NCI-H187 treated with DMSO at 0.1 percent for 48 hours (cell line): ENCODE measurements at regions not wholly inside any gene's neighbourhood (a gene's known extent, or its start where the extent isn't known, plus 50 kb on each side); places are given as distances from the start of the nearest gene placed in this dataset.

ENCODE experiments used
- DNase-seq: peaks from one replicate; lab custom pipeline; 2025; lab: John Stamatoyannopoulos, UW

DNA sequence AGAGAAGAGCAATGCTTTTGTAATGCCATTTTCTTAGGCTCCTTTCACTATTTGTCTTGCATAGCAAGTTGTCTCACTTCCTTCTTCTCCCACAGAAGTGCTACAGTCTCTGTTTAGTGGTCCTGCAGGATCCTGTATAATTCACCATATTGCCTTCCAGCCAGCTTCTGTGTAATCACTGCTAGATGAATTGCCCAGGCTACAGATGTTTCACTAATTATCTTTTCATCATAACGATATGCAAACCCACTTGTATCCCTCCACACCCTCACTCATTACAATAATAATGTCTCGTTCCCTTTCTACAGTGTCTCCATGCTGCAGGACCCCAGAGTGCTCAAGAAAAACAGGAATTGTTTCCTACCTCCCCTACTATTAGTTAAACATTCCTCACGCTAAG lies 402.9 kb downstream of the TBL1XR1 start:
- DNase-seq = no peak

DNA sequence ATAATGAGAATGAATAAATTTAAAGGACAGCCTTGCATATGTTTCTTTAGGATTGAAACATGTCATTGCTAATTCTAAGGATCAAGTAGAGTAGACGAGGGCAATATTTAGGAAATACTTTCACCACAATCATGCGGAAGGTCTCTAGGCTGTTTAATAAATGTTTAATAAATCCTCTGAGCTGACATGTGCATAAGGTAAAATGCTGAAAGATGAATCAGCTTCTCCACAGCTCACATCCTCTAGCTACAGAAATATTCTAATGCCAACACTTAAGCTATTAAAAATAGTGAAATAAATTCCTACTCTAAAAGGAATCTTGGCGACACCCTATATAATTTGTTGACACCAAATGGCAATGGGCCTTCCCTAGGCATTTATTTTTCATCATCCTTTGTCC lies 407.3 kb downstream of the TBL1XR1 start:
- DNase-seq = no peak

DNA sequence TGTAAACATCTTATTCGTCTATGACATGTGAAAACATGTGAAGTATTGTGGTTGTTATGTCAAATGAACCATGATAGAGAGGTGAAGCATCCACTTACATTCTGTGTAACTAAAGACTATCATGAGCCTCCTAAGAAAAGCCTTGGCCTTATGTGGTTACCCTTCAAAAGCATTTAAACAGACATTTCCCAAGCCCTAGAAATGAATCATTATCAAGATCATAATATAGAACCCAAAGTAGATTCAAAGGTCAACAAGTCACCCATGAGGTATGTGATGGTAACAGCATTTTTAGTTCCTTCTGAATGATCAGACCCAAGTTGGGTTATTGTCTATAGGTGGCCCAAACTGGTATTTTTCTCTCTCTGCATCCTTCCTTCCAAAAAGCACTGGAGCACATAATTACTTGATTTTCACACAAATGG lies 408.0 kb downstream of the TBL1XR1 start:
- peak; percentile 27 for DNase-seq

DNA sequence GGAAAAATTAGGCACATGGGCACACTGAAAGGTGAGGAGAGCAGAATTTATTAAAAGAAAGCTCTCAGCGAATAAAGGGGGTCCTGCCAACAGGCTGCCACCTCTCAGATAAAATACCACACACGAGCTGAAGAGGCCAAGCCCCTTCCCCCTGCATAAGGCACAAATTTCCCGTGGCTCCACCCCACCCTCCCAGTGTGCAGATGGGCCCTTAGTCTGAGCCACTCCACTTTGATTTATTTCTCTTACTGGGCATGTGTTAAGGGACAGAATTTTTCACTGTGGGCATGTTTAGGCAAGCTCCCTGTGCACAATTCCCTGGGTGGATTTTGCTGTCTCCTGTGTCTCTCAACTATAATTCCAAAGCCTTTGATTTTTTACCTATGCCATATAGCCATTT lies 409.8 kb downstream of the TBL1XR1 start:
- DNase-seq = no peak

DNA sequence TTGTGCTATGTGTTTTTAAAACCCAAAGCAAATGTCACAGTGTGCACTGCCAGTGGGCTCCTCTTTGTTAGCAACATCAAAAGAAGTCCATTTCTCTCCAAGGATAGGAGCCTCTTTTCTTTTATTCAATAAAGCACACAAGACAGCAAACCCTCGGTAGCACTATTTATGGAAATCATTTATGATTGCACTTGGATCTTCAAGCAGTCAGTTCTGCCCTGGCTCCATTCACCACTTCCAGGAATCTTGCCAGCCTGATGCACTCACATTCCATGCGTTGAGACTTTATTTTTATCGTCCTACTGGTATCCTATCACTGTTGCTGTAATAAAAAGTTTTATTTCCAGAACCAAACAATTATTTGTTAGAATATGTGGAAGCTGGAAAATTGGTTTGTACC lies 412.1 kb downstream of the TBL1XR1 start:
- DNase-seq = no peak

DNA sequence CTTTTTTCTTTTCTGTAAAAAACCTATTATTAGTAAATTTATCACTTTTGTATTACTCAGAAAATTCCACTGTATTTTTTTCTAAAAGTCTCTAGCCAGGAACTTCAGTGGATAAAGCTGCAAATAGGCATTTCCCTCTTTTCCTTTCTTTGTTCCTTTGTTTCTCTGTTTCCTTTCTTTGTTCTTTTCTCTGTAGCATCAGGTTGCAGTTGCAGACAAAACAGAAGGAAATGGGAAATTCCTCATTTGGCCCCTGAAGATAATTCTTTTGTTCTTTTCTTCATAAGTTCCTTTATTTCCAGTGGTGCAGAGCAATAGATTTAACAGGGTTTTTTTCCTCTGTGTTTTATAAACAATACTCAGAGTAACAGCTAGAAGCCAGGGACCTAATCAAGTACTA lies 416.5 kb downstream of the TBL1XR1 start:
- no peak for DNase-seq

DNA sequence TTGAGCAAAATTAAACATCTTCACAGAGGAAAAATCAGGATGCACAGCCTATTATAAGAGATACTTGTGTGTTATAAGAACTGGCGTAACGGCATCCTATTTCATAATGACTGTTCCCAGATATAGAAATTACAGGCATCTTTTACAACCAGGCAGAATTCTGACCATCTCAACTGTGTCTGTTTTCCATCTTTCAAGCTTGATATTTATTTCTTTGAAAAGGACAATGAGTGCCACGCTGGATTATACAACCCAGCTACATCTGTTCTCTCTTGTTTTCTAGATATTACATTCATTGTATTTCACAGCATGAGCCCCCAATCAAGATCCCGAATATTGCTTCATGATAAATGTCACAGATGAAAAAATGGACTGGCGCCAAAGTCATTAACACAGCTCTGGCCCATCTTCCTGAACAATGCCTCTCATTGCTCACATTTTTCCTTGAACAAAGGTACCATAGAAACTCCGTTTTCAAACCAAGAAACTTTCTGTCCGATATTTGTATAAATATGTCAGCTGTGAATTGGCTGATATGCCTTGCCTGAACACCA lies 420.6 kb downstream of the TBL1XR1 start:
- DNase-seq = peak; percentile 7

DNA sequence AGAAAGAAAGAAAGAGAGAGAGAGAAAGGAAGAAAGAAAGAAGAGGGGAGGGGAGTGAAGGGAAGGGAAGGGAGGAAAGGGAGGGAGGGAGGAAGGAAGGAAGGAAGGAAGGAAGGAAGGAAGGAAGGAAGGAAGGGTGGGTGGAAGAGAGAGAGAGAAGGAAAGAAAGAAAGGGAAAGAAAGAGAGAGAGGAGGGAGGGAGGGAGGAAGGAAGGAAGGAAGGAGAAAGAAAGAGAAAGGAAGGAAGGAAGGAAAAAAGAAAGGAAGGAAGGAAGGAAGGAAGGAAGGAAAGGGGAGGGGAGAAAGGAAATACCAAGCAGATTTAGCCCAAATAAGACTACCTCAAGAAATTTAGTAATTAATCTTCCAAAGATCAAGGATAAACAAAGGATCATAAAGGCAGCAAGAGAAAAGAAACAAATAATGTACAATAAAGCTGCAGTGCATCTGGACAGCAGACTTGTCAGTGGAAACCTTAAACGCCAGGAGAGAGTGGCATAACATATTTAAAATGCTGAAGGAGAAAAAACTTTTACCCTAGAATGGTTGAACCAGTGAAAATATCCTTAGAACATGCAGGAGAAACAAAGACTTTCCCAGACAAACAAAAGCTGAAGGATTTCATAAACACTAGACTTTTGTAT lies 427.6 kb downstream of the TBL1XR1 start:
- DNase-seq = no peak

DNA sequence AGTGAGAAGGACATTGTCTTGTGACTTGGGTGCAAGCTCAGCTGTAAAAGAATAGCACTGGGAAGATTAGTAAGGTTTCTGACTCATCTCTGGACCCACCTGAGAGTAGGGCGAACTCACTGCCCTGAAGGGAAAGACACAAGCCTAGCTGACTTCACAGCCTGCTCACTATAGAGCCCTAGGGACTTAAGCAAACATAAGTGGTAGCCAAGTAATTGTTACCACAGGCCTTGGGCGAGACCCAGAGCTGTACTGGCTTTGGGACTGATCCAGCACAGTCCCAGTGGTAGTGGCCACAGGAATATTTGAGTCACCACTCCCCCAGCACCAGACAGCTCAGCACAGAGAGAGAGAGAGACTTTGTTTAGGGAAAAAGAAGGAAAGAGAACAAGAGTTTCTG lies 429.9 kb downstream of the TBL1XR1 start:
- no peak for DNase-seq

DNA sequence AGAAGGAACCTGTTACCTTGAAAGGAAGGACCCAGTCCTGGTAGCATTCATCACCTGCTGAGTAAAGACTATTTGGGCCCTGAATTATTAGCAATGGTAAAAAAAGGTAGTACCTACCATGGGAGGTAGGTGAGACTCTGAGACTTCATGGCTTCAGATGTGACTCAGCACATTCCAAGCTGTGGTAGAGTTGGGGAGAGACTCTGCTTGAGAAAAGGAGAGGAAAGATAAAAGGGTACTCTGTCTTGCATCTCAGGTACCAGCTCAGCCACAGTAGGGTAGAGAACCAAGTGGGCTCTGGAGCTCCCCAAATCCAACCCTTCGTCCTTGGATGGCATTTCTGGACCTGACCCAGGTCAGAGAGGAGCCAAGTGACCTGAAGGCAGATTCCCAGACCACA lies 430.4 kb downstream of the TBL1XR1 start:
- no peak for DNase-seq

DNA sequence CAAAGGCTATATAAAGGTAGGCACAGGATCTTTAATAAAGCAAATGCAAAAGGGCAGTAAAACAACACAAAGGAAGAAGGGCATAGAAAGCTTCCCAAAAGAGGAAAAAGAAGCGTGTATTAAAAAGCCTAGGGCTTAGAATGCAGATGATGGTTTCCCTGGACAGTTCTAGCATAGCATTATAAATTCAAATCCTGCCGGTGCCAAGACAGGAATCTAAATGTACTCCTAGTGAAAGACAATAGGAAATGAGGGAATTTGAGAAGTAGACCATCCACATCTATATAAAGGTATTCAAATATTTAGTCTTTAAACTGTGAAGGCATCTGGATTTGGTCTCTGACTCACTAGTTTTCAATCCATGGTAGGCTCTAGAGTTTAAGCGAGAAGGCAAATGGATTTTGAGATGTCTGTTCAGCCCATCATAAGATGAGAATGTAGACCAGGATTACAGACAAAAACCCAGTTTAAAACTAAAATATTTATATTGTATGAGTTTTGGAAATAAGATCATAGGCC lies 431.8 kb downstream of the TBL1XR1 start:
- DNase-seq = no peak

DNA sequence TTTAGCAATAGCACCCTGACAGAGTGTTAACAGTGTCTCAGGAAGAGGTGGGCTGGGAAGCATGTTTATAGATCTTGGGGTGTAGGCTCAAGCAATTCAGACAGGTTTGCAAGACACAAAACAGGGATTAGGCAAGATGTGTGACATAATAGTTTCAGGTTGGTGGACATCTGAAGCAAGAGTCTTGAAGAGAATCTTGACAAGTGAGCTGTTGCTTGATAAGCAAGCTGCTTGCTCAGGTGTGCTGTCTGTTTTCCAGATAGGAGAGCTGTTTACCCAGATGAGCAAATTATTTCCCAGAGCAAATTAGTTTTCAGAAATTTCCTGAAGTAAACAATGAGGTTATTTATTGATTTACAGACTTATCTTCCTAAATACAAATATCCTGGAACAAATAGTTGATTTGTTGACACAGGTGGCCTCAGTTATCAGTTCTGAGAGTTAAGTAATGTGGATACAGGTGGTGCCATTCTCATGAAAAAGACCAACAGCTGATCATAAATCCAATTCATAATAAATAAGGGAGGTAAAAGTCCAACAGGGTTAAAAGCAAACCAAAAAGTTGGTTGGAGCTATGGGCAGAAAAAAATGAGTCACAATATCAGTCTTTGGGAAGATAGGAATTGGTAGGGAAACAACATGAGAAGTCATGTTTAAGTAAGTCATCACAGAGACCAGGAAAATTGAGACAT lies 437.3 kb downstream of the TBL1XR1 start:
- no peak for DNase-seq

DNA sequence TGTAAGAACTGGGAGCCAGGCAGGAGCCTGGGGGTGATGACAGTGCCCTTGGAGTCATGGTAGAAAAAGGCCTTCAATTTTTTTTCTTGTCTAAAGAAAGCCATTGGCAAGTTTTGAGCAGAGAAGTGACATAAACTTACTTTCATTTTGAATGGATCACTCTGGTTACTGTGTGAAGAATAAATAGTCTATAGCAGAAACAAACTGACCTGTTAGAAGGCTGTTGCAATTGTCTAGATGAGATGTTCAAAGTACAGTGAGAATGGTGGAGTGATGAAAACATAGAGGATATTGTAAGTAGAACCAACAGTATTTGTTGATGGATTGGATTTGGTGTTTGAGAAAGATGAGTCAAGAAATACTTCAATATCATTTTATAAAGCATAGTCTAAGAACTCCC lies 439.9 kb downstream of the TBL1XR1 start:
- no peak for DNase-seq

DNA sequence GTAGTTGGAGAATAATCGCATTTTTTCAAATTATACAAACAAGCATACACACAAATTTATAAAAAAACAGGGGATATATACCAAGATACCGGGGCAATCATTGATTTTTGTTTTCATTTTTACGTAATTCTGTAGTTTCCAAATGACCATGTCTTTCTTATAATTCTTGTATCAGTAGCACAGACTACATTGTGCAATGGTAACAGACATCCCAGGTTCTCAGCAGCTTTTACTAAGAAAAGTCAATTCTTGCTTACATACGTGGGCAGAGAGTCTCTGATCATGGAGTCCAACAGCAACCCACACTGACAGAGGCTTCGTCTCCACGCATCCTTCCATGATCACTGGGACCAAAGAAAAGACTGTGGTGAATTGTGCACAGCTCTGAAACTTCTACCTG lies 441.3 kb downstream of the TBL1XR1 start:
- DNase-seq = no peak

DNA sequence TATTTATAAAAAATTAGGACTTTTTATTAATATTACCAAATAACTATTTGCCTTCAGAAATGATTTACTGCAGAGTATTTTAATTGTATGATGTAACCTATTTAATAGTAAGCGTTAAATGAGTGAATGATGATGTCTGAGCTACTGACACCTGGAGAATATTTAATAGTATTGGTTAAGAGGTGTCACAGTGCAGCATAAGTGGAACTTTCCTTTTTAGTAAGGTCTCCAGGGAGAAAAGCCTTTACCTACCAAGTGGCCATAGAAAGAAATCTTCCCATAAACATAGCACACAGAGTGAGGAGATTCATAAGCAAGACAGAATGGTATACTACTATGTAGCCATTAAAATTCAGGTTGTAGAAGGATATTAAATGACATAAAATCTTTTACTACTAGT lies 441.7 kb downstream of the TBL1XR1 start:
- DNase-seq = peak; percentile 75

DNA sequence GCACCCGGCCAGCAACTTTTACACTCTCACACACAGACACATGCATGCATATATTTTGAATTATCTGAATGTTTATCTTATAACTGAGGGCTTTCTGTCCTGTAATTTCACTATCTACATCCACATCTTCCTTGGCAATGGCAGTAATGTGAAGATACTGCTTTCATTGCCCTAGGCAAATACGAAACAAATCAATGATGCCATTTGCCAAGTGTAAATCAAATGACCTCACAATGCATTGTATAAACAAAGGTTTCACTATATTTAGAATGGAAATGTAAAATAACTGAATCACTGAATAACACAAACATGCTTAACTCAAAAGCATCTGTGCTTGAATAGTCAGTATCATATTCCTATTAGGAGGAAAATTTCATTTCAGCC lies 455.6 kb downstream of the TBL1XR1 start:
- DNase-seq = no peak

DNA sequence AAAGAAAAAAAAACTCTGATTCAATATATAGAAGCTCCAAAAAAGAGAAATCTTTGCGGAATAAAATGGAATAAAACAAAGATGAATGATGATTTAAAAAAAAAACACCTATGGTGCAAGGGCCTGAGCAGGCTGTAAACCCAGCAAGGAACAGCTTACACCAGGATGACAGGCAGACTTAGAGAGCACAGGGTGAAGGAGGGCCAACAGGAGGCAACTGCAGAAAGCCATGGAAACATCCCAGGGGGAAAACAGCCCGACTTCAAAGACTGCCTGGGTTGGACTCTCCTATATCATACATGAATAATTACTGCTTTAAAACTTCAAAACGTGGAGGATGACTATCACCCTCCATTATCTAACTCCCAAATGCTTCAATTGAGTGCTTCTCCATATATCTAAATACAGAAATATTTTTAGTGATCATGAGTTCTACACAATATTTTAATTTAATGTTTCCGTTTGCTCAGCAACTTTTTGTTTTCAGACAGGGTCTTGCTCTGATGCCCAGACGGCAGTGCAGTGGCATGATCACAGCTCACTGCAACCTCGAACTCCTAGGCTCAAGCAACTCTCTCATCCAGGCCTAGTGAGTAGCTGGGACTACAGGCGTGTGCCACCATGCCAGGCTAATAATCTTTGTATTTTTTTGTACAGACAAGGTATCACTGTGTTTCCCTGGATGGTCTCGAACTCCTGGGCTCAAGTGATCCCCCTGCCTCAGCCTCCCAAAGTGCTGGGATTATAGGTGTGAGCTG lies 456.2 kb downstream of the TBL1XR1 start:
- DNase-seq = no peak

DNA sequence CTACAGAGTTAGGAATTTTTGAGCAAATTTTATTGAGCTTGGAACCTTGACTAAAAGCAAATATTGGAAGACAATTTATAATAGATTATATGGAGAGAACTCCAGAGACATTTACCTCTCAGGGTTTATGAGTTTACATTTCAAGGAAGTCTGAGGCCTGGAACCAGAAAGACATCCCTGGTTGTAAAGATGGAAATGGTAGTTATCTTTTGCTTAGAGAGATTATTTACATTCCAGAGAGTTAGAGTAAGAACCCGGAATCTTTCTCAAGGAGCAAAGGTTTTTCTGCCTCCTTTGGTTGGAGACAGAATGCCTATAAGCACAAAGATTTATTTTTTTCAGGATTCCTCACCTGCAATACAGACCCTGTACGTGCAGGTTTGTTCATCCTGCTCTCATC lies 458.1 kb downstream of the TBL1XR1 start:
- DNase-seq = no peak

DNA sequence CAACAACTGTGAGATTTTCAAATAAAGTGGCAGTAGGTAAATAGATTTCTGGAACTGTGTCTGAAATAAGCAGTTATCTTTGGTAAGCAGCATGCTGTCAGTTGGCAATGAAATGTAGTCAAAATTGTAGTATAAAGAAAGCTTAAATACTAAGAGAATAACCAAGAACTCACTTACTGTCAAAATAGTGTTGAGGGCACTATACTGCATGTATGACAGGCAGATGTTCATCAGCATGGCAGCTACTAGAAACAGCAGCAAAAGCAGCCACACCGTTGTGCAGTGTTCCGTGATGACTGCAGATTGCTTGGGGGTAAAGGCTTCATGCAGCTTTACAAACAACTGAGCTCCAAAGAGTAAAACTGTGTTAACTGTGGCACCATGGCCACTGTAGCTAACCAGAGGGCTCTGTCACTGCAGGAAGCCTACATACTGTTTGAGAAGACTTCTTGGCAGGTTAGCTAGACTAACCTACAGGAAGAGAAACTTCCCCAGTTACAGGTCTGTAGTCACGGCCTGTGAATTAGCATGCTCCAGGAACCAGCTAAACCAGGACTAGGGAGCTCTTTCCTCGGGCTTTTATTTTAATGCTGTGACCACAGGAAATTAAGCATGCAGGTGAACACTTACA lies 459.7 kb downstream of the TBL1XR1 start:
- DNase-seq = no peak

DNA sequence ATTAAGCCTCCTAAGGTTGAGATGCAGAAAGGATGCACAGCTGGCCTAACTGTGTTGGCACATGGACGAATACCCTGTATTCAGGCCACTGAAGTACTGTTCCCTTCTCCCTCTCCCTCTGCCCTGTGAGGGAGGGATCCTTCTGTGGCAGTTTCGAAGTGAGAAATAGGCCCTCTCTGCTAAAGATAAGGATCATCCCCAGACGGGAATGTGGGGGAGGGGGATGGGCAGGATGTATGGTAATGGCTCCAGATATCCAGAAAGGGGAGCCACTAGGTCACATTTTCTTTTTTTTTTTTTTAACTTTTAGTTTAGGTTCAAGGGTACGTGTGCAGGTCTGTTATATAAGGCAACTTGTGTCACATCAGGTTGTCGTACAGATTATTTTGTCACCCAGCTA lies 463.1 kb downstream of the TBL1XR1 start:
- no peak for DNase-seq

DNA sequence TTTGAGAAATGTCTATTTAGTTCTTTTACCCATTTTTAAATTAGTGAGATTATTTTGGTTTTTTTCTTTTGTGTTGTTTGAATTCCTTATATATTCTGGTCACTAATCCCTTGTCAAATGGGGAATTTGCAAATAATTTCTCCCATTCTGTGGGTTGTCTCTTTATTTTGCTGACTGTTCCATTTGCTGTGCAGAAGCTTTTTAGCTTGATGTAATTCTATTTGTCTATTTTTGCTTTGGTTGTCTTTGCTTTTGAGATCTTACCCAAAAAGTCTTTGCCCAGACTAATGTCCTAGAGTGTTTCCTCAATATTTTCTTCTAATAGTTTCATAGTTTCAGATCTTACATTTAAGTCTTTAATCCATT lies 472.9 kb downstream of the TBL1XR1 start:
- no peak for DNase-seq

DNA sequence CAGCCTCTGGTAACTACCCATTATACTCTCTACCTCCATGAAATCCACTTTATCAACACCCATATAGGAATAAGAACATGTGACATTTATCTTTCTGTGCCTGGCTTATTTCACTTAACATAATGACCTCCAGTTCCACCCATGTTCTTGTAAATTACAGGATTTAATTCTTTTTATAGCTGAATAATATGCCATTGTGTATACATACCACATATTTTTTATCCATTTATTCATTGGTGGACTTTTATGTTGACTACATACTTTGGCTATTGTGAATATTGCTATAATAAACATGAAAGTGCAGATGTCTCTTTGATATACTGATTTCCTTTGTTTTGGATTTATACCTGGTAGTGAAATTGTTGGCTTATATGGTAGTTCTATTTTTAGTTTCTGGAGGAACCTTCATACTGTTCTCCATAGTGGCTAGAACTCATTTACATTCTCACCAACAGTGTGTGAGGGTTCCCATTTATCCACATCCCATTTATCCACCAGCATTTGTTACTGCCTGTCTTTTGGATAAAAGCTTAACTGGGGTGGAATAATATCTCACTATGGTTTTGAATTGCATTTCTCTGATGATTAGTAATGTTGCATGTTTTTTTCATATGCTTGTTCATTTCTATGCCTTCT lies 473.4 kb downstream of the TBL1XR1 start:
- DNase-seq = no peak
